NB4 (cell line): ENCODE measurements at regions not wholly inside any gene's neighbourhood (a gene's known extent, or its start where the extent isn't known, plus 50 kb on each side); places are given as distances from the start of the nearest gene placed in this dataset.

Experiments
- CTCF ChIP-seq: IDR thresholded peaks from one replicate; pipeline ENCODE4 v1.5.1; 2012; ENCODE audit warnings: low read depth, low read length
- MYC ChIP-seq: IDR thresholded peaks from 2 replicates; pipeline ENCODE4 v1.6.1; 2011; ENCODE audit warnings: low read depth, low read length

GRCh38 chr1:47709019-47709871, 271.4 kb downstream of the FOXD2 start:
- TF ChIP-seq CTCF (no peak), MYC (no peak)
